ENCODE measurements at regions not wholly inside any gene's neighbourhood (a gene's known extent, or its start where the extent isn't known, plus 50 kb on each side); places are given as distances from the start of the nearest gene placed in this dataset.

DNA sequence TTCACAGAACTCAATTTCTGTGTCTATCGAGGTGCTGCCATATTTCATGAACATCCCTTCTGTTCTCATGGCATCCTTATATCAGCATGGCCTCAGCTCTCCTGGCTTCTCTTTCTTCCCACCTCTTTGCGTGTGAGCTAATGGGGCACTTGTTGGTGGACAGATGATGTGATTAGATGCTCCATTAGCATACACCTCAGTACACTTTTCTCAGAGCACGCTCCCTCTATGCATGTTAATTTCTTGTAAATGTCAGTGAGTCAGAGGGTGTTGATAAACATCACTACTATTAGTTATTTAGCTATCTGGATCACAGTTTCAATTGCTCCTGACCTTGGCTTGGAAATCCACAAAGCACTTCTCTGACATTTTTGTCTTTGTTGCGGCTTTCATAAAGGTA, 159.4 kb downstream of the CD8B2 start:
- Mint-ChIP-seq H3K27me3 (peaks cover 8% of the 10 kb centered on the region), H3K4me3 (no peak overlapping the region), H3K4me1 (ENCODE audit: low read depth) (no peaks in the 10 kb centered on the region), H3K27ac (no peak overlapping the region), H3K9me3 (no peaks in the 10 kb centered on the region), H3K36me3 (ENCODE audit: low read depth) (no peaks in the 10 kb centered on the region)
- no peak for DNase-seq
- no peak for ATAC-seq
- ChIA-PET POLR2A (no interaction called here), CTCF (no interaction called here)
- TF ChIP-seq, protein P1, sequence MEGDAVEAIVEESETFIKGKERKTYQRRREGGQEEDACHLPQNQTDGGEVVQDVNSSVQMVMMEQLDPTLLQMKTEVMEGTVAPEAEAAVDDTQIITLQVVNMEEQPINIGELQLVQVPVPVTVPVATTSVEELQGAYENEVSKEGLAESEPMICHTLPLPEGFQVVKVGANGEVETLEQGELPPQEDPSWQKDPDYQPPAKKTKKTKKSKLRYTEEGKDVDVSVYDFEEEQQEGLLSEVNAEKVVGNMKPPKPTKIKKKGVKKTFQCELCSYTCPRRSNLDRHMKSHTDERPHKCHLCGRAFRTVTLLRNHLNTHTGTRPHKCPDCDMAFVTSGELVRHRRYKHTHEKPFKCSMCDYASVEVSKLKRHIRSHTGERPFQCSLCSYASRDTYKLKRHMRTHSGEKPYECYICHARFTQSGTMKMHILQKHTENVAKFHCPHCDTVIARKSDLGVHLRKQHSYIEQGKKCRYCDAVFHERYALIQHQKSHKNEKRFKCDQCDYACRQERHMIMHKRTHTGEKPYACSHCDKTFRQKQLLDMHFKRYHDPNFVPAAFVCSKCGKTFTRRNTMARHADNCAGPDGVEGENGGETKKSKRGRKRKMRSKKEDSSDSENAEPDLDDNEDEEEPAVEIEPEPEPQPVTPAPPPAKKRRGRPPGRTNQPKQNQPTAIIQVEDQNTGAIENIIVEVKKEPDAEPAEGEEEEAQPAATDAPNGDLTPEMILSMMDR (IDR thresholded peaks at IDR 0.05): no peak
- intact Hi-C loops (cut with micrococcal nuclease): no loop called here

DNA sequence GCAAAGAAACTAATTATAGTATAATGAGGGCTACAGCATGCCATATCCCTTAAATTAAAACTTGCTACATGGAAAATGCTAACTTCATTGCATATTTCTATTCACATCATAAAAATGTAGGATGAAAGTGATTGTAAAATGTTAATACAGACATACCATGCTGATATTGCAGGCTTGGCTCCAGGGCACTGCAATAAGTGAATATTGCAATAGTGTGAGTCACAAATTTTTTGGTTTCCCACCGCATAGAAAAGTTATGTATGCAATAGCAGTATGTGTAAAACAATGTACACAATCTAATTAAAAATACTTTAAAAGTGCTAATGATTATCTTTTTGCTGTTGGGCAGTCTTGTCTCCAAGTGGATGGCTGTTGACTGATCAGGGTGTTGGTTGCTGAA, 162.1 kb downstream of the CD8B2 start:
- H3K4me1 Mint-ChIP-seq (ENCODE audit: low read depth): no peaks in the 10 kb centered on the region
- H3K27ac Mint-ChIP-seq: no peak overlapping the region
- no peaks in the 10 kb centered on the region for H3K36me3 Mint-ChIP-seq (ENCODE audit: low read depth)
- intact Hi-C loops (cut with micrococcal nuclease): no loop called here
- H3K9me3 Mint-ChIP-seq: no peaks in the 10 kb centered on the region
- no peak for DNase-seq
- no peak for ATAC-seq
- no peak overlapping the region for H3K4me3 Mint-ChIP-seq
- TF ChIP-seq, protein P1 (IDR thresholded peaks at IDR 0.05): no peak
- peaks cover 15% of the 10 kb centered on the region for H3K27me3 Mint-ChIP-seq
- ChIA-PET POLR2A (no interaction called here), CTCF (no interaction called here)

DNA sequence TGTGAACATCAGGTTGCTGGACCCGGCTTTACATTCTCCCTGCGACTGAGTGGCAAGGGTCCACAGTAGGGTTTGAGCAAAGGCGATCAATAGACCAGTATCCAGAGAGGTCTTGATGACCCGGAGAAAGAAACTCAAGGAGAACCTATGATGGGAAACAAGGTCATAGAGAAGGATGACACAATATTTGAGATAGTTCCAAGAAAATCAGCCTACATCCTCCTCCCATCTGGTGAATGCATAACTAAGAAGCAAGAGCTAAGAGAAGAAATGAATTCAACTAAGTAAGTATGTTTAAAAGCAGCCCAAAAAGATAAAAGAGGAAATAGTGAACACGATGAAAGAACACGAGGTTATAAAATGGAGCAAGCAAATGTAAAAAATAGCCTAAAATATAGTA, 166.3 kb downstream of the CD8B2 start:
- DNase-seq: no peak
- TF ChIP-seq, protein P1 (IDR thresholded peaks at IDR 0.05): no peak
- Mint-ChIP-seq H3K4me1 (ENCODE audit: low read depth) (no peaks in the 10 kb centered on the region), H3K27me3 (peaks cover 15% of the 10 kb centered on the region), H3K9me3 (peaks cover 9% of the 10 kb centered on the region), H3K27ac (no peak overlapping the region), H3K36me3 (ENCODE audit: low read depth) (no peaks in the 10 kb centered on the region), H3K4me3 (no peak overlapping the region)
- intact Hi-C loops (cut with micrococcal nuclease): no loop called here
- CTCF ChIA-PET: interaction anchor here (1.0 kb wide), 1 partner anchor 11 kb away, joined by 3 read pairs; no protein-coding TSS in a partner anchor
- POLR2A ChIA-PET: no interaction called here
- ATAC-seq: no peak

DNA sequence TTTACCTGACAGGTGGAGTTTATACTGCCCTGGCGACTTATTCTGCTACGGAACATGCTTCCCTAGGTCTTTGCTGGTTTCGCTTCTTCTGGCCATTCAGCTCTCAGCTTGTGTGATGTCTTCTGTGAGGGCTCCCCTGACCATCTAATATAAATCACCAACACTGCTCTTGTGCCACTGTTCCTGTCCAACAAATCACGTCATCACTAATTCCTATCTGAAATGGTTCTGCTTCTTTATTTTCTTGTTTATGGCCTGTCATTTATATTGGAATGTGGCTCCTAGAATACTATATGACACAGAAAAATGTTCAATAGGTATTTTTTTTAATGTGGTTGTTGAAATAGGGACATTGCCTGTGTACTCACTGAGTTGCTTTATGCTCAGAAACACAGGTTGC, 171.5 kb downstream of the CD8B2 start:
- DNase-seq: no peak
- TF ChIP-seq, protein P1 (IDR thresholded peaks at IDR 0.05): no peak
- Mint-ChIP-seq H3K27ac (no peak overlapping the region), H3K9me3 (peaks cover 9% of the 10 kb centered on the region), H3K27me3 (peaks cover 7% of the 10 kb centered on the region), H3K4me1 (ENCODE audit: low read depth) (no peaks in the 10 kb centered on the region), H3K36me3 (ENCODE audit: low read depth) (no peaks in the 10 kb centered on the region), H3K4me3 (no peak overlapping the region)
- ChIA-PET CTCF (no interaction called here), POLR2A (no interaction called here)
- intact Hi-C loops (cut with micrococcal nuclease): no loop called here
- ATAC-seq: no peak

DNA sequence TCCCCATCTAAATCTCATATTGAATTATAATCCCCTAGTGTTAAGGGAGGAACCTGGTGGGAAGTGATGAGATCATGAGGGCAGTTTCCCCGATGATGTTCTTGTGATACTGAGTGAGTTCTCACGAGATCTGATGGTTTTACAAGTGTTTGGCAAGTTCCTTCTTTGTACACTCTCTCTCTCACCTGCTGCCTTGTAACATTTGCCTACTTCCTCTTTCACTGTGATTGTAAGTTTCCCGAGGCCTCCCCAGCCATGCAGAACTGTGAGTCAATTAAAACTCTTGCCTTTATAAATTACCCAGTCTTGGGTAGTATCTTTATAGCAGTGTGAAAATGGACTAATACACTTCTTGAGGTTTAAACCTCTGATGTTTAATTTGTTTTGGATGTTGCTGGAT, 177.5 kb downstream of the CD8B2 start:
- Mint-ChIP-seq H3K9me3 (no peaks in the 10 kb centered on the region), H3K4me3 (no peak overlapping the region), H3K4me1 (ENCODE audit: low read depth) (no peaks in the 10 kb centered on the region), H3K36me3 (ENCODE audit: low read depth) (no peaks in the 10 kb centered on the region), H3K27ac (no peak overlapping the region), H3K27me3 (peaks cover 5% of the 10 kb centered on the region)
- POLR2A ChIA-PET: no interaction called here
- intact Hi-C loops (cut with micrococcal nuclease): no loop called here
- DNase-seq (no peak), ATAC-seq (no peak)
- CTCF ChIA-PET: no interaction called here
- TF ChIP-seq, protein P1 (IDR thresholded peaks at IDR 0.05): no peak
